H1 (cell line): ENCODE measurements at regions not wholly inside any gene's neighbourhood (a gene's known extent, or its start where the extent isn't known, plus 50 kb on each side); places are given as distances from the start of the nearest gene placed in this dataset.

Source experiments
- CTCF ChIA-PET: fragments of 300-600 bp; sonication (Branson Sonifier 250); formaldehyde crosslinking; loops from one replicate; lab custom pipeline; 2021; ENCODE audit not compliant: partially characterized antibody; lab: Charles Lee
- POLR2A ChIA-PET: fragments of 300-600 bp; sonication (Branson Sonifier 250); formaldehyde crosslinking; loops from one replicate; lab custom pipeline; 2021; ENCODE audit warnings: inconsistent platforms; ENCODE audit not compliant: partially characterized antibody; lab: Charles Lee
- DNase-seq, 2 experiments: peaks; one replicate each; pipeline versions ENCODE4 v3.0.0 to v3.0.0-alpha.2; 2010 to 2022; ENCODE audit warnings: low spot score in 2 of 2, low read depth in 1 of 2, mixed read lengths in 1 of 2
- FAIRE-seq: peaks from 2 replicates; lab custom pipeline; 2011; peaks lifted over from hg19 to GRCh38; lab: Jason Lieb, UNC
- H2AFZ ChIP-seq: 2 replicates; pipeline ENCODE4 v1.8.1; 2012; ENCODE audit warnings: low read length, inconsistent platforms
- H2AK5ac ChIP-seq: 2 replicates; pipeline ENCODE4 v1.6.1; 2013; ENCODE audit warnings: low read depth, low read length
- H2BK120ac ChIP-seq: replicated peaks from 2 replicates; pipeline ENCODE3; 2013; ENCODE audit warnings: low read depth, low read length, inconsistent platforms
- H2BK12ac ChIP-seq: 2 replicates; pipeline ENCODE4 v1.6.1; 2013; ENCODE audit warnings: low read depth, low read length
- H2BK15ac ChIP-seq: 2 replicates; pipeline ENCODE4 v1.6.1; 2013; ENCODE audit warnings: low read length
- H2BK20ac ChIP-seq: 2 replicates; pipeline ENCODE4 v1.6.1; 2013; ENCODE audit warnings: low read length
- H2BK5ac ChIP-seq: 2 replicates; pipeline ENCODE4 v1.6.1; 2013; ENCODE audit warnings: low read depth, low read length
- H3K14ac ChIP-seq: 2 replicates; pipeline ENCODE4 v1.6.1; 2013; ENCODE audit warnings: inconsistent platforms; ENCODE audit not compliant: insufficient read length
- H3K18ac ChIP-seq: 2 replicates; pipeline ENCODE4 v1.6.1; 2013; ENCODE audit warnings: low read length; ENCODE audit errors: extremely low read depth
- H3K23ac ChIP-seq: 2 replicates; pipeline ENCODE4 v1.6.1; 2013; ENCODE audit warnings: inconsistent platforms; ENCODE audit not compliant: insufficient read length
- H3K23me2 ChIP-seq: 2 replicates; pipeline ENCODE4 v1.6.1; 2013; ENCODE audit warnings: low read depth, low read length
- H3K27ac ChIP-seq: 2 replicates; pipeline ENCODE4 v1.6.1; 2011; ENCODE audit warnings: low read depth, low read length, inconsistent platforms
- H3K27me3 ChIP-seq, 4 experiments: replicated peaks in 1 of 4; 1 replicate in 1 of 4; 2 replicates in 3 of 4; pipeline versions ENCODE4 v1.6.1 to v1.8.1; 2011 to 2013; ENCODE audit warnings: low read length in 3 of 4, mild to moderate bottlenecking in 3 of 4, inconsistent platforms in 2 of 4, mixed read lengths in 2 of 4, moderate library complexity in 1 of 4; ENCODE audit not compliant: control insufficient read depth in 3 of 4, insufficient read depth in 3 of 4; ENCODE audit errors: extremely low read depth in 1 of 4
- H3K36me3 ChIP-seq, 4 experiments: 2 replicates each; pipeline versions ENCODE4 v1.6.1 to v1.8.1; 2011 to 2013; ENCODE audit warnings: mild to moderate bottlenecking in 4 of 4, low read length in 3 of 4, moderate library complexity in 2 of 4, control low read depth in 1 of 4, inconsistent platforms in 1 of 4; ENCODE audit not compliant: insufficient read depth in 4 of 4, control insufficient read depth in 2 of 4
- H3K4ac ChIP-seq: replicated peaks from 2 replicates; pipeline ENCODE3; 2013; ENCODE audit warnings: low read length, low read depth, mixed read lengths, inconsistent platforms; ENCODE audit not compliant: insufficient read length
- H3K4me1 ChIP-seq, 4 experiments: replicated peaks in 1 of 4; 1 replicate in 1 of 4; 2 replicates in 3 of 4; pipeline versions ENCODE4 v1.6.1 to v1.8.1; 2011 to 2013; ENCODE audit warnings: low read length in 3 of 4, inconsistent platforms in 2 of 4, mixed read lengths in 1 of 4; ENCODE audit not compliant: insufficient read depth in 4 of 4, control insufficient read depth in 3 of 4
- H3K4me2 ChIP-seq, 2 experiments: 2 replicates each; pipeline versions ENCODE4 v1.6.1 to v1.8.1; 2011 to 2013; ENCODE audit warnings: low read depth in 2 of 2, low read length in 2 of 2, control low read depth in 1 of 2, inconsistent platforms in 1 of 2, mild to moderate bottlenecking in 1 of 2; ENCODE audit not compliant: insufficient read depth in 1 of 2
- H3K4me3 ChIP-seq, 4 experiments: fragments of 200-600, 300-600 bp in 1 of 4; sonication (generic), shearing (Covaris generic), sonication (Bioruptor Twin) in 1 of 4; 2 replicates each; pipeline versions ENCODE4 v1.5.1 to v1.8.1; 2011 to 2016; ENCODE audit warnings: low read length in 4 of 4, low read depth in 3 of 4, control low read depth in 2 of 4, inconsistent platforms in 2 of 4, mild to moderate bottlenecking in 2 of 4, mixed read lengths in 1 of 4, moderate library complexity in 1 of 4; ENCODE audit not compliant: insufficient read depth in 2 of 4; ENCODE audit errors: extremely low read depth in 1 of 4
- H3K56ac ChIP-seq: replicated peaks from 2 replicates; pipeline ENCODE3; 2013; ENCODE audit warnings: low read depth, mild to moderate bottlenecking, mixed read lengths, low read length, inconsistent platforms; ENCODE audit not compliant: insufficient read length
- H3K79me1 ChIP-seq: 2 replicates; pipeline ENCODE4 v1.6.1; 2013; ENCODE audit warnings: low read depth, low read length, control low read depth
- H3K79me2 ChIP-seq, 2 experiments: 2 replicates each; pipeline versions ENCODE4 v1.6.1 to v1.8.1; 2012 to 2013; ENCODE audit warnings: low read length in 2 of 2, mild to moderate bottlenecking in 2 of 2, inconsistent platforms in 1 of 2; ENCODE audit not compliant: insufficient read depth in 2 of 2, control insufficient read depth in 1 of 2
- H3K9ac ChIP-seq, 4 experiments: replicated peaks in 1 of 4; 1 replicate in 1 of 4; 2 replicates in 3 of 4; pipeline versions ENCODE4 v1.6.1 to v1.8.1; 2011 to 2013; ENCODE audit warnings: low read depth in 3 of 4, low read length in 3 of 4, control low read depth in 2 of 4, mild to moderate bottlenecking in 2 of 4, moderate library complexity in 2 of 4, inconsistent platforms in 1 of 4; ENCODE audit errors: extremely low read depth in 1 of 4
- H3K9me3 ChIP-seq, 2 experiments: 2 replicates each; pipeline versions ENCODE4 v1.6.1 to v1.8.1; 2012 to 2013; ENCODE audit warnings: mild to moderate bottlenecking in 2 of 2, moderate library complexity in 2 of 2, control low read depth in 1 of 2, inconsistent platforms in 1 of 2, low read depth in 1 of 2, low read length in 1 of 2, mixed read lengths in 1 of 2; ENCODE audit not compliant: insufficient read depth in 2 of 2
- H4K20me1 ChIP-seq, 2 experiments: replicated peaks in 1 of 2; 2 replicates each; pipeline versions ENCODE3 to v1.8.1; 2011 to 2013; ENCODE audit warnings: inconsistent platforms in 2 of 2, low read length in 2 of 2, mild to moderate bottlenecking in 1 of 2; ENCODE audit not compliant: insufficient read depth in 2 of 2, control insufficient read depth in 1 of 2
- H4K5ac ChIP-seq: 2 replicates; pipeline ENCODE4 v1.6.1; 2013; ENCODE audit warnings: low read length, low read depth, mixed read lengths, inconsistent platforms; ENCODE audit not compliant: insufficient read length
- H4K8ac ChIP-seq: 2 replicates; pipeline ENCODE4 v1.8.0; 2013; ENCODE audit warnings: mild to moderate bottlenecking, moderate library complexity, low read length, inconsistent platforms; ENCODE audit not compliant: insufficient read depth; ENCODE audit errors: extremely low read depth
- H4K91ac ChIP-seq: replicated peaks from 2 replicates; pipeline ENCODE3; 2013; ENCODE audit warnings: low read length, mixed read lengths, inconsistent platforms; ENCODE audit not compliant: insufficient read length
- CEBPB ChIP-seq: IDR thresholded peaks from 2 replicates; pipeline ENCODE4 v1.6.1; 2012; ENCODE audit warnings: low read depth, low read length
- CHD2 ChIP-seq: IDR thresholded peaks from 2 replicates; pipeline ENCODE4 v1.6.1; 2012; ENCODE audit warnings: low read length, improper control_type of control experiment
- CREB1 ChIP-seq: IDR thresholded peaks from 2 replicates; pipeline ENCODE4 v1.6.1; 2012; ENCODE audit warnings: inconsistent platforms
- EGR1 ChIP-seq: IDR thresholded peaks from 2 replicates; pipeline ENCODE4 v1.6.1; 2011; ENCODE audit warnings: low read depth, low read length, borderline replicate concordance
- EP300 ChIP-seq, 2 experiments: IDR thresholded peaks; 1 replicate in 1 of 2; 2 replicates in 1 of 2; pipeline ENCODE4 v1.6.1; 2011 to 2012; ENCODE audit warnings: low read depth in 2 of 2, low read length in 2 of 2, mild to moderate bottlenecking in 2 of 2, borderline replicate concordance in 1 of 2, inconsistent platforms in 1 of 2, moderate library complexity in 1 of 2
- GABPA ChIP-seq: IDR thresholded peaks from 2 replicates; pipeline ENCODE4 v1.6.1; 2011; ENCODE audit warnings: mild to moderate bottlenecking, low read length, moderate library complexity, borderline replicate concordance; ENCODE audit not compliant: insufficient read depth
- JUN ChIP-seq: IDR thresholded peaks from 2 replicates; pipeline ENCODE4 v1.6.1; 2011; ENCODE audit warnings: low read depth, mild to moderate bottlenecking, improper control_type of control experiment, low read length
- MAX ChIP-seq: IDR thresholded peaks from 2 replicates; pipeline ENCODE4 v1.6.1; 2012; ENCODE audit warnings: inconsistent platforms
- RAD21 ChIP-seq, 2 experiments: IDR thresholded peaks in 1 of 2; conservative IDR thresholded peaks in 1 of 2; 2 replicates each; pipeline ENCODE4 v1.6.1; 2011; ENCODE audit warnings: low read depth in 2 of 2, low read length in 2 of 2, improper control_type of control experiment in 1 of 2, inconsistent platforms in 1 of 2, mild to moderate bottlenecking in 1 of 2, moderate library complexity in 1 of 2
- RXRA ChIP-seq: IDR thresholded peaks from 2 replicates; pipeline ENCODE4 v1.6.1; 2011; ENCODE audit warnings: low read depth, mild to moderate bottlenecking, low read length, moderate library complexity; ENCODE audit not compliant: insufficient read depth
- TAF7 ChIP-seq: optimal IDR thresholded peaks from 2 replicates; pipeline ENCODE3; 2011; ENCODE audit warnings: low read depth, mild to moderate bottlenecking, inconsistent platforms, low read length, moderate library complexity, borderline replicate concordance
- WGBS, 2 experiments: shearing (Covaris generic) in 1 of 2; methylation state at CpG; one replicate each; pipeline versions ENCODE4 v1.1.6 to v1.1.7; 2013 to 2015; ENCODE audit warnings: low lambda C conversion rate in 2 of 2, mixed read lengths in 2 of 2, inconsistent platforms in 1 of 2, low coverage in 1 of 2, missing lambda C conversion rate in 1 of 2; ENCODE audit not compliant: insufficient replicate concordance in 2 of 2, insufficient coverage in 1 of 2, insufficient read length in 1 of 2; ENCODE audit errors: extremely low coverage in 1 of 2, missing lambda C conversion rate in 1 of 2; 5-methylcytosine and 5-hydroxymethylcytosine counted together

DNA sequence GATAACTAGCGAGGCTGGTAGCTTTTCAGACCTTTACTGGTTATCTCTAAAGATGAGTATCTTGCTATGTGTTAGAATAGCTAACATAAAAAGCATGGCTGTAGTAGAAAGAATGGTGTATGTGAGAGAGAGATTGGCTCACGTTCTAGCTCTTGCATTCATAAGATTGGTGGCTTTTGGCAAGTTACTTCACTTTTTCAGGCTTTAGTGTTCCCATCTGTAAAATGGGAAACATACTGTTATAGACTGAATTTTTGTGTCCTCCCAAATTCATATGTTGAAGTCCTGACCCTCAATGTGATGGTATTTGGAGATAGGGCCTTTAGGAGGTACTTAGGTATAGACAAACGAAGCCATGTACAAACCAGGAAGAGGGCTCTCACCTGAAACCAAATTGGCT, 302.4 kb upstream of the KLF4 start:
- H3K79me2 ChIP-seq, result no peaks in the 10 kb centered on the region
- no peak overlapping the region for H2BK12ac ChIP-seq
- H2BK20ac ChIP-seq, result no peak overlapping the region
- H2AK5ac ChIP-seq, result no peak overlapping the region
- no peak overlapping the region for H3K56ac ChIP-seq
- no peak overlapping the region for H3K18ac ChIP-seq
- no peaks in the 10 kb centered on the region for H3K79me1 ChIP-seq
- H3K9ac ChIP-seq, result no peak overlapping the region
- no peak for DNase-seq
- no peaks in the 10 kb centered on the region for H3K23me2 ChIP-seq
- no peak overlapping the region for H2BK120ac ChIP-seq
- FAIRE-seq, result no peak
- H3K27ac ChIP-seq, result no peak overlapping the region
- H4K5ac ChIP-seq, result no peak overlapping the region
- H4K8ac ChIP-seq, result no peak overlapping the region
- no peak overlapping the region for H3K14ac ChIP-seq
- H4K91ac ChIP-seq, result no peak overlapping the region
- 91% methylated on average over 3 of the region's 3 CpGs; no CpG with 5 or more reads in 1 of the 2 experiments for WGBS, 2 experiments
- H3K4ac ChIP-seq, result no peak overlapping the region
- no peak overlapping the region for H3K4me2 ChIP-seq
- TF ChIP-seq CHD2, result no peak
- TF ChIP-seq TAF7, result no peak
- TF ChIP-seq RAD21 (IDR thresholded peaks at IDR 0.05 in 1 of 2, conservative IDR thresholded peaks at IDR 0.05 in 1 of 2; ENCODE audit: low read depth in 2 of 2, low read length in 2 of 2), result no peak
- TF ChIP-seq GABPA, result no peak
- TF ChIP-seq EGR1, result no peak
- TF ChIP-seq RXRA, result no peak
- TF ChIP-seq JUN, result no peak
- TF ChIP-seq MAX, result no peak
- TF ChIP-seq EP300 (IDR thresholded peaks at IDR 0.05; ENCODE audit: borderline replicate concordance in 1 of 2, low read depth in 2 of 2, low read length in 2 of 2), result no peak
- no peak for TF ChIP-seq CEBPB
- TF ChIP-seq CREB1, result no peak
- no peaks in the 10 kb centered on the region for H3K36me3 ChIP-seq
- H2BK5ac ChIP-seq, result no peak overlapping the region
- H3K4me3 ChIP-seq, result no peak overlapping the region
- CTCF ChIA-PET, result no interaction called here
- POLR2A ChIA-PET, result no interaction called here
- H3K23ac ChIP-seq, result no peak overlapping the region
- H2AFZ ChIP-seq, result no peak overlapping the region
- no peaks in the 10 kb centered on the region for H3K4me1 ChIP-seq
- no peak overlapping the region for H2BK15ac ChIP-seq
- H3K9me3 ChIP-seq, result no peaks in the 10 kb centered on the region
- H3K27me3 ChIP-seq, result no peaks in the 10 kb centered on the region
- H4K20me1 ChIP-seq, result no peaks in the 10 kb centered on the region
